ENCODE measurements at regions not wholly inside any gene's neighbourhood (a gene's known extent, or its start where the extent isn't known, plus 50 kb on each side); places are given as distances from the start of the nearest gene placed in this dataset.

DNA sequence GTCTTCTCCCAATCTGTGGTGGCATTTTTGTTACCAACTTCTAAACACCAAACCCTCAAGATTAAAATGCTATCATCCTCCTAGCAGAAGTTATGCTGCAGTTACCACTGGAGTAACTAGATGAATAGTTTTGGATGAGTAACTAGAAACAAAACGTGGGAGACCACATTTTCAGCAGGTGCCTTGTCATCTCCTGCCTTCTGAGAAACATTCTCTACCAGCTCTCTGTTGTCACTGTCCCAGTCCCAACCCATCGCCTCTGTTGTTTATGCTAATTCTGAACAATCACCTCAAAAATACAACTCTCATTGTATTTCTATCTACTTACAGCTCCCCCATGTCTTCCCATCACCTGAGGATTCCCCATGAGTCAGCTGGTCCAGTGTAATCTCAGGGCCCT is 652.5 kb upstream of the ADAMTS16 start:
- H3K4me3 ChIP-seq, result no peak overlapping the region
- no peak overlapping the region for H3K27ac ChIP-seq
- no peaks in the 10 kb centered on the region for H3K27me3 ChIP-seq
- no peak for TF ChIP-seq POLR2A (IDR thresholded peaks at IDR 0.05)
- TF ChIP-seq, protein P1, sequence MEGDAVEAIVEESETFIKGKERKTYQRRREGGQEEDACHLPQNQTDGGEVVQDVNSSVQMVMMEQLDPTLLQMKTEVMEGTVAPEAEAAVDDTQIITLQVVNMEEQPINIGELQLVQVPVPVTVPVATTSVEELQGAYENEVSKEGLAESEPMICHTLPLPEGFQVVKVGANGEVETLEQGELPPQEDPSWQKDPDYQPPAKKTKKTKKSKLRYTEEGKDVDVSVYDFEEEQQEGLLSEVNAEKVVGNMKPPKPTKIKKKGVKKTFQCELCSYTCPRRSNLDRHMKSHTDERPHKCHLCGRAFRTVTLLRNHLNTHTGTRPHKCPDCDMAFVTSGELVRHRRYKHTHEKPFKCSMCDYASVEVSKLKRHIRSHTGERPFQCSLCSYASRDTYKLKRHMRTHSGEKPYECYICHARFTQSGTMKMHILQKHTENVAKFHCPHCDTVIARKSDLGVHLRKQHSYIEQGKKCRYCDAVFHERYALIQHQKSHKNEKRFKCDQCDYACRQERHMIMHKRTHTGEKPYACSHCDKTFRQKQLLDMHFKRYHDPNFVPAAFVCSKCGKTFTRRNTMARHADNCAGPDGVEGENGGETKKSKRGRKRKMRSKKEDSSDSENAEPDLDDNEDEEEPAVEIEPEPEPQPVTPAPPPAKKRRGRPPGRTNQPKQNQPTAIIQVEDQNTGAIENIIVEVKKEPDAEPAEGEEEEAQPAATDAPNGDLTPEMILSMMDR (IDR thresholded peaks at IDR 0.05), result no peak
- no peak for TF ChIP-seq POLR2AphosphoS5 (IDR thresholded peaks at IDR 0.05)
- no peak for TF ChIP-seq EP300 (IDR thresholded peaks at IDR 0.05)
- WGBS, 5 donors, result 51 to 65% (median 59%) methylated on average over 2 of the region's 2 CpGs
- peaks cover 0 to 20% (median 5%) of the 10 kb centered on the region in 4 donors for H3K9me3 ChIP-seq
- H3K36me3 ChIP-seq, result no peaks in the 10 kb centered on the region
- DNase-seq, result no peak
- intact Hi-C loops (cut with DNase I; ENCODE audit: low total_unique reads), result no loop called here
- no peaks in the 10 kb centered on the region for H3K4me1 ChIP-seq

DNA sequence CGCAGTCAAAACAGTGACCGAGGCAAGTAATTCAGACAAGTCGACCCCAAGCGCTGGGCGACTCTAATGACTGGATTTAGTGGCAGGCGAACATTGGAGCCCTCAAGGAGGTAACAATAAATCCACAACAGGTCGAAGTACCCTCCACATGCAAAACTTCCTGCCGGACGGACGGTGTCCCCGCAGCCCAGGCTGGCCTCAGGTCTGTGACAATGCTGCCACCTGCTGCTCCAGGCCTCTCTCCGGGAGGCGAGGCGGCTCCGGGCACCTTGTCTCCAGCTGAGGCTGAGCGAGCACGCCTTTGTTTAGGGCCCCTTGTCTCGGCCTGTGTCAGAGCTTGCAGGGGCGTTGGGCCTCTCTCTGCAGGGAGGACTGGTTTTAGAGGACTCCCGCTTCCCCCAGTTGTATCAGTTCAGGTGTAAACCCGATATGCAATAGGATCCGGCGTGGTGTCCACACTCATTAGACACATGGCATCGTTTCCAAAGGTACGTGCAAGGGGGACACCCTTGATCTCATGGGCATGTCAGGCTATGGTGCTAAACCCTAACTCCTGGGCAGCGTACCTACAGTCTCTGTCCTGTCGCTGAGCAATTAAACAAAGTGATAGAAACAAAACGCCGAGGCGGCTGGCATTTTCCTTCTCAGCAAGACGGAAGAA is 628.0 kb upstream of the ADAMTS16 start:
- H3K9me3 ChIP-seq, result no peaks in the 10 kb centered on the region
- no peak overlapping the region for H3K4me3 ChIP-seq
- H3K4me1 ChIP-seq, result peaks cover 0 to 6% (median 0%) of the 10 kb centered on the region in 4 donors
- WGBS, 5 donors, result 31 to 47% (median 38%) methylated on average over 24 to 31 of the region's 31 CpGs
- DNase-seq, result peak in 1 of 2 donors; percentile 74
- H3K27me3 ChIP-seq, result no peaks in the 10 kb centered on the region
- no peaks in the 10 kb centered on the region for H3K36me3 ChIP-seq
- TF ChIP-seq POLR2AphosphoS5 (IDR thresholded peaks at IDR 0.05) (no peak), POLR2A (IDR thresholded peaks at IDR 0.05) (no peak)
- TF ChIP-seq, protein P1 (IDR thresholded peaks at IDR 0.05), result no peak
- H3K27ac ChIP-seq, result no peak overlapping the region
- intact Hi-C loops (cut with DNase I; ENCODE audit: low total_unique reads), result no loop called here

DNA sequence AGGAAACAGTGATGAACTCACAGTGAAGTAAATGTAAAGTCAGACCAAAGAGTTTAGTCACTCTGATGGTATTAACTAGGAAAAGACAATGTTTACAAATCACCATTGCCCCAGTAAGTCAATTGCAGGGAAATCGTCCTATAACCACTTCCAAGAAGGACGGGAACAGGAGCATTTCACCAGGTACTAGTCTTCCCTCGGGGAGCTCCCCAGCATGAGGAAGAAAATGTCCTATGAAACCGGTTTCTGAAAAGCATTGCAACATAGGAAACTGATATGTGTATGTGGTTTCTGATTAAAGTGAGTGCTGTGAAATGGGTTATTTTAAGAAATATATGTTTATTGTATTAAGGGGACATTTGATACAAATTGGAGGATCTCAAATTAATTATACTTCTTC is 626.7 kb upstream of the ADAMTS16 start:
- Histone ChIP-seq H3K4me1 (peaks cover 0 to 6% (median 0%) of the 10 kb centered on the region in 4 donors), H3K9me3 (no peaks in the 10 kb centered on the region), H3K27me3 (no peaks in the 10 kb centered on the region), H3K4me3 (no peak overlapping the region), H3K36me3 (no peaks in the 10 kb centered on the region), H3K27ac (no peak overlapping the region)
- TF ChIP-seq, protein P1 (IDR thresholded peaks at IDR 0.05), result no peak
- TF ChIP-seq POLR2A (IDR thresholded peaks at IDR 0.05) (no peak), POLR2AphosphoS5 (IDR thresholded peaks at IDR 0.05) (no peak), EP300 (IDR thresholded peaks at IDR 0.05) (no peak)
- WGBS, 5 donors, result 39 to 63% (median 58%) methylated on average over 4 of the region's 4 CpGs
- intact Hi-C loops (cut with DNase I; ENCODE audit: low total_unique reads), result no loop called here
- no peak for DNase-seq

DNA sequence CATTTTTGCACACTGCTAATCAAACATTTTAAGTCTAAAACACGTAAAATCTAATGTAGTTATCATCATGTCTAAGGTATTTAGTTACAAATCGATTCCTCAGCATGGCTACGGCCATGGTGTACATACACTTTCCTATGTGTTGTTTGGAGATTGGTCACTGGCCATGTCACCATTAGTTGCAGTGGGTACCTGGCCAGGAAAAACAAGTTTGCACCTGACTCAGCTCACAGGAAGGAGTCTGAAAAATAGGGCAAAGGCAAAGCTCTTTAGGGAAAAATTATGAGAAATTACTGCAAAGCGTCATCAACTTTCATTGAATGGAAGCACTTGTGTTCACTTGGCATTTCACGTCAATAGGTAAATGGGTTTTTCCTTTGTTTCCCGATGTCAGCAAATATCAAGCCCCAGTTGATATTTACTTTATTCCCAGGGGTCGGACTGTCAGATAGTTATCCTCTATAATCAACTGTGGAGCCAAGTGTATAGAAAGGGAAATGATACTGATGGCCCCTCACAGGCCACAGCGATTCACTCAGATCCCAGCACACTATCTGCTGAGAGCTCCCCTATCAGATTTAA is 626.0 kb upstream of the ADAMTS16 start:
- no peaks in the 10 kb centered on the region for H3K9me3 ChIP-seq
- no peaks in the 10 kb centered on the region for H3K27me3 ChIP-seq
- 52 to 66% (median 59%) methylated on average over 8 of the region's 8 CpGs for WGBS, 5 donors
- H3K36me3 ChIP-seq, result no peaks in the 10 kb centered on the region
- TF ChIP-seq POLR2A (IDR thresholded peaks at IDR 0.05), result no peak
- TF ChIP-seq POLR2AphosphoS5 (IDR thresholded peaks at IDR 0.05), result no peak
- TF ChIP-seq, protein P1 (IDR thresholded peaks at IDR 0.05), result no peak
- no peak for TF ChIP-seq EP300 (IDR thresholded peaks at IDR 0.05)
- H3K4me1 ChIP-seq, result peaks cover 0 to 6% (median 0%) of the 10 kb centered on the region in 4 donors
- intact Hi-C loops (cut with DNase I; ENCODE audit: low total_unique reads), result no loop called here
- H3K4me3 ChIP-seq, result no peak overlapping the region
- H3K27ac ChIP-seq, result no peak overlapping the region
- DNase-seq, result no peak
